ENCODE measurements at regions not wholly inside any gene's neighbourhood (a gene's known extent, or its start where the extent isn't known, plus 50 kb on each side); places are given as distances from the start of the nearest gene placed in this dataset.

DNA sequence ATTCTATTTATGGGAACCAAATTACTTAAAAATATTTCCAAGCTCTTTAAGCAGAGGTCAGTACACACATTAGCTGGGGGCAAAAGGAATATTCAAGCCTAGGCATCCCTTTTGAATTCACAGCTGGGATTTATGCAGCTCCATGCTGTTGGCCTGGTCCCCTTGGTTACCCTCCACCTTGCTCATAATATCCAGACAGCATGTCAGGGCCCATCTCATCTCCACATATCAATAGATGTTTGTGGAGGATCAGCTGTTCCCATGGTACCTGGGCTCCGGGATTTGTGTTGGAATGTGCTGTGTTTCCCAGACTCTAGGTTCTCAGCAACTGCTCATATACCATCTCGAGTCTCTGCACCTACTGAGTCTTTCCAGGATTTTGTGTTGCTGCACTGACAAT, 534.8 kb downstream of the BMP2 start:
- H4K20me1 ChIP-seq (ENCODE audit: low read depth, low read length), result no peaks in the 10 kb centered on the region
- H3K9ac ChIP-seq (ENCODE audit: low read length), result no peak overlapping the region
- H3K4me3 ChIP-seq (ENCODE audit: insufficient read depth, low read length, poor library complexity, severe bottlenecking), result no peak overlapping the region
- H2AFZ ChIP-seq (ENCODE audit: low read depth, low read length, severe bottlenecking), result no peak overlapping the region
- H3F3A ChIP-seq (ENCODE audit: insufficient read depth), result no peaks in the 10 kb centered on the region
- H3K79me2 ChIP-seq (ENCODE audit: insufficient read depth, low read length), result no peaks in the 10 kb centered on the region
- no peak overlapping the region for H3K27ac ChIP-seq (ENCODE audit: low read depth, low read length)
- H3K4me2 ChIP-seq (ENCODE audit: low read depth, low read length, poor library complexity, severe bottlenecking), result no peak overlapping the region
- no peaks in the 10 kb centered on the region for H3K9me3 ChIP-seq (ENCODE audit: insufficient read depth, low read length)
- no peaks in the 10 kb centered on the region for H3K9me2 ChIP-seq (replicated peaks; ENCODE audit: insufficient read depth, low read length)
- H3K36me3 ChIP-seq (ENCODE audit: low read length), result no peaks in the 10 kb centered on the region
- H3K27me3 ChIP-seq (ENCODE audit: low read length), result no peaks in the 10 kb centered on the region
- TF ChIP-seq EZH2phosphoT487 (conservative IDR thresholded peaks at IDR 0.05; ENCODE audit: low read length), result no peak
- TF ChIP-seq, protein P1, sequence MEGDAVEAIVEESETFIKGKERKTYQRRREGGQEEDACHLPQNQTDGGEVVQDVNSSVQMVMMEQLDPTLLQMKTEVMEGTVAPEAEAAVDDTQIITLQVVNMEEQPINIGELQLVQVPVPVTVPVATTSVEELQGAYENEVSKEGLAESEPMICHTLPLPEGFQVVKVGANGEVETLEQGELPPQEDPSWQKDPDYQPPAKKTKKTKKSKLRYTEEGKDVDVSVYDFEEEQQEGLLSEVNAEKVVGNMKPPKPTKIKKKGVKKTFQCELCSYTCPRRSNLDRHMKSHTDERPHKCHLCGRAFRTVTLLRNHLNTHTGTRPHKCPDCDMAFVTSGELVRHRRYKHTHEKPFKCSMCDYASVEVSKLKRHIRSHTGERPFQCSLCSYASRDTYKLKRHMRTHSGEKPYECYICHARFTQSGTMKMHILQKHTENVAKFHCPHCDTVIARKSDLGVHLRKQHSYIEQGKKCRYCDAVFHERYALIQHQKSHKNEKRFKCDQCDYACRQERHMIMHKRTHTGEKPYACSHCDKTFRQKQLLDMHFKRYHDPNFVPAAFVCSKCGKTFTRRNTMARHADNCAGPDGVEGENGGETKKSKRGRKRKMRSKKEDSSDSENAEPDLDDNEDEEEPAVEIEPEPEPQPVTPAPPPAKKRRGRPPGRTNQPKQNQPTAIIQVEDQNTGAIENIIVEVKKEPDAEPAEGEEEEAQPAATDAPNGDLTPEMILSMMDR (IDR thresholded peaks at IDR 0.05; ENCODE audit: insufficient read depth, low read length, poor library complexity, severe bottlenecking), result no peak

DNA sequence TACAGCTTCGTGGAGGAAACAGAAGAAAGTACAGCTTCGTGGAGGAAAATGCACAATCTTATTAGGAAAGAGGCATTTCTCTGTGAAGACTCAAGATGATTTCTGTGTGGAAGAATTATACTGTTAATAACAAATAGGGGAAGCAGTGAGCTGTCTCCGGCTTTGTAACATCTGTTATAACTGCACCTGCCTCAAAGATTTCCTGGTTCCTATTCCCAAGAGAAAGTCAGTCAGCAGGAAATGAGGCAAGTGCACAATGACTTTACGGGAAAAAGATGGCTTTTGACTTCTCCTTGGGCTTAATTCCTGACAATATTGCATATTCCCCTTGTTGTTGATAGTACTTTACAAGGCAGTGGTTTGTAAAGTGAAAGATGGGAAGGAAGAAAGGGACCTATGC, 538.5 kb downstream of the BMP2 start:
- Histone ChIP-seq H3K9ac (ENCODE audit: low read length) (no peak overlapping the region), H3K27me3 (ENCODE audit: low read length) (no peaks in the 10 kb centered on the region)

DNA sequence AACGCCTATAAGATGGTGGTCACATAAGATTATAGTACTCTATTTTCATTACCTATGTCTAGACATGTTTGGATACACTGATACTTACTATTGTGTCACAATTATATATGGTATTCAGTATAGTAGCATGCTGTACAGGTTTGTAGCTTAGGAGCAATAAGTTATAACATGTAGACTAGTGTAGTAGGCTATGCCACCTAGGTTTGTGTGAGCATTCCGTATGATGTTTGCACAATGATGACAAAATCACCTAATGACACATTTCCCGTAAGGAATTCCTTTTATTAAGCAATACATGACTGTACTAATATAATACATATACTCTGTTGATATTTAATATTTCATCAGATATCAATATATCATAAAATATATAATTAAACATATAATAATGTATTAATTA, 540.7 kb downstream of the BMP2 start:
- no peak overlapping the region for H3K9ac ChIP-seq (ENCODE audit: low read length)
- H3K79me2 ChIP-seq (ENCODE audit: insufficient read depth, low read length), result no peaks in the 10 kb centered on the region
- H3K4me2 ChIP-seq (ENCODE audit: low read depth, low read length, poor library complexity, severe bottlenecking), result no peak overlapping the region
- H3K27me3 ChIP-seq (ENCODE audit: low read length), result no peaks in the 10 kb centered on the region
- no peak overlapping the region for H3K27ac ChIP-seq (ENCODE audit: low read depth, low read length)
- no peaks in the 10 kb centered on the region for H3F3A ChIP-seq (ENCODE audit: insufficient read depth)
- no peaks in the 10 kb centered on the region for H3K36me3 ChIP-seq (ENCODE audit: low read length)
- H2AFZ ChIP-seq (ENCODE audit: low read depth, low read length, severe bottlenecking), result no peak overlapping the region
- no peak overlapping the region for H3K4me3 ChIP-seq (ENCODE audit: insufficient read depth, low read length, poor library complexity, severe bottlenecking)
- no peaks in the 10 kb centered on the region for H3K9me3 ChIP-seq (ENCODE audit: insufficient read depth, low read length)
- no peaks in the 10 kb centered on the region for H3K9me2 ChIP-seq (replicated peaks; ENCODE audit: insufficient read depth, low read length)
- H4K20me1 ChIP-seq (ENCODE audit: low read depth, low read length), result no peaks in the 10 kb centered on the region
- TF ChIP-seq, protein P1 (IDR thresholded peaks at IDR 0.05; ENCODE audit: insufficient read depth, low read length, poor library complexity, severe bottlenecking), result no peak
- TF ChIP-seq EZH2phosphoT487 (conservative IDR thresholded peaks at IDR 0.05; ENCODE audit: low read length), result no peak

More for the DNA sequence above, 538.5 kb downstream of the BMP2 start:
- H3K36me3 ChIP-seq (ENCODE audit: low read length), result no peaks in the 10 kb centered on the region
- no peaks in the 10 kb centered on the region for H4K20me1 ChIP-seq (ENCODE audit: low read depth, low read length)
- no peaks in the 10 kb centered on the region for H3K9me3 ChIP-seq (ENCODE audit: insufficient read depth, low read length)
- no peaks in the 10 kb centered on the region for H3K9me2 ChIP-seq (replicated peaks; ENCODE audit: insufficient read depth, low read length)
- no peaks in the 10 kb centered on the region for H3F3A ChIP-seq (ENCODE audit: insufficient read depth)
- H3K79me2 ChIP-seq (ENCODE audit: insufficient read depth, low read length), result no peaks in the 10 kb centered on the region
- H2AFZ ChIP-seq (ENCODE audit: low read depth, low read length, severe bottlenecking), result no peak overlapping the region
- H3K27ac ChIP-seq (ENCODE audit: low read depth, low read length), result no peak overlapping the region
- H3K4me2 ChIP-seq (ENCODE audit: low read depth, low read length, poor library complexity, severe bottlenecking), result no peak overlapping the region
- no peak for TF ChIP-seq EZH2phosphoT487 (conservative IDR thresholded peaks at IDR 0.05; ENCODE audit: low read length)
- TF ChIP-seq, protein P1 (IDR thresholded peaks at IDR 0.05; ENCODE audit: insufficient read depth, low read length, poor library complexity, severe bottlenecking), result no peak
- H3K4me3 ChIP-seq (ENCODE audit: insufficient read depth, low read length, poor library complexity, severe bottlenecking), result no peak overlapping the region
